ENCODE measurements at regions not wholly inside any gene's neighbourhood (a gene's known extent, or its start where the extent isn't known, plus 50 kb on each side); places are given as distances from the start of the nearest gene placed in this dataset.

DNA sequence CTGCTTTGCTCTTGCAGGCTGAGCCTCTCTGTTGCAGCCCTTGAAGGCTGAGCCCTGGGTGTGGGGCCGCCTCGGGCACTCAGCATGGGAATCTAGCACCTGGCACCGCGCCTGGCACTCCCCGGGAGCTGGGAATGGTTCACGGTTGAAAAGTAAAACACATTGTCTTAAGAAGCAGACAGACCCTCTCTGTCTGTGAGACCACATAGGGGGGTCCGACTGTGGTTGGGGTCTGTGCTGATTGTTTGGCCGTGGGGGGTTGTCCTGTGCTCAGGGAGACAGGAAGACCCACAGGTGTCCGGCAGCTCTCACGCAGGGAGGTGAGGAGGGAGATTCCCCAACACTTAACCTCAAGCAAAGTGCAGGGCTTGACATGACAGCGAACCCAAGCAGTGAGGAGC lies 64.8 kb downstream of the SOX1 start:
- Histone ChIP-seq H3K27me3 (no peaks in the 10 kb centered on the region), H3K36me3 (no peaks in the 10 kb centered on the region), H3K4me1 (no peaks in the 10 kb centered on the region), H3K27ac (no peak overlapping the region), H3K9ac (ENCODE audit: low read depth in 2 of 2, low read length in 2 of 2) (no peak overlapping the region), H3K4me3 (no peak overlapping the region), H3K9me3 (no peaks in the 10 kb centered on the region)
- DNase-seq: peak; percentile 31
- no peak for TF ChIP-seq CTCF (IDR thresholded peaks at IDR 0.05)
- intact Hi-C loops (cut with DNase I): no loop called here

DNA sequence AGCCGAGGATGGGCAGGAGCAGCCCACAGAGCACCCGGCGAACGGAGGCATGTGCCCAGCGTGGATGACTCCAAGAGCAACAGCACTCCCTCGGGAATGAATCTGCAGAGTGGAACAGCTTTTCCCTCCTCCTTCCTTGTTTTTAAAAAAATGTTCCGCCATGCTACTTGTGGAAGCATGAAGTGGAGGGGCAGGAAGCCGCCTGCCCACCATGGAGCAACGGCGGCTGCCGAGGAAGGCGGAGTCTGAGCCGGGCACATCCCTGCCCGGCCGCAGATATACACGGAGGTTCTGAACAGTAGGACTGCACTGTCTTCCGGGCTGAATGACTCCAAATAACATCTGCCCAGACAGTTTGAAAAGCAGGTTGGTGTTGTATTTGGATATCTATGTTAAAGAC lies 65.2 kb downstream of the SOX1 start:
- Histone ChIP-seq H3K4me3 (no peak overlapping the region), H3K27ac (no peak overlapping the region), H3K9ac (ENCODE audit: low read depth in 2 of 2, low read length in 2 of 2) (no peak overlapping the region), H3K36me3 (no peaks in the 10 kb centered on the region), H3K9me3 (no peaks in the 10 kb centered on the region), H3K27me3 (no peaks in the 10 kb centered on the region), H3K4me1 (no peaks in the 10 kb centered on the region)
- no peak for TF ChIP-seq CTCF (IDR thresholded peaks at IDR 0.05)
- intact Hi-C loops (cut with DNase I): no loop called here
- no peak for DNase-seq

- Histone ChIP-seq H3K36me3 (no peaks in the 10 kb centered on the region), H3K9me3 (no peaks in the 10 kb centered on the region), H3K27ac (no peak overlapping the region), H3K9ac (ENCODE audit: low read depth in 2 of 2, low read length in 2 of 2) (no peak overlapping the region), H3K4me1 (no peaks in the 10 kb centered on the region), H3K27me3 (no peaks in the 10 kb centered on the region), H3K4me3 (no peak overlapping the region)
- intact Hi-C loops (cut with DNase I): no loop called here
- TF ChIP-seq CTCF (IDR thresholded peaks at IDR 0.05): no peak
- no peak for DNase-seq
Measured at GRCh38 chr13:112132619-112133018, 65.7 kb downstream of the SOX1 start.

GRCh38 chr13:112133499-112134390 lies 66.8 kb downstream of the SOX1 start:
- H3K9me3 ChIP-seq: no peaks in the 10 kb centered on the region
- H3K9ac ChIP-seq (ENCODE audit: low read depth in 2 of 2, low read length in 2 of 2): no peak overlapping the region
- no peak overlapping the region for H3K27ac ChIP-seq
- no peaks in the 10 kb centered on the region for H3K27me3 ChIP-seq
- DNase-seq: no peak
- no peaks in the 10 kb centered on the region for H3K36me3 ChIP-seq
- no peak overlapping the region for H3K4me3 ChIP-seq
- TF ChIP-seq CTCF (IDR thresholded peaks at IDR 0.05): no peak
- intact Hi-C loops (cut with DNase I): no loop called here
- H3K4me1 ChIP-seq: no peaks in the 10 kb centered on the region

DNA sequence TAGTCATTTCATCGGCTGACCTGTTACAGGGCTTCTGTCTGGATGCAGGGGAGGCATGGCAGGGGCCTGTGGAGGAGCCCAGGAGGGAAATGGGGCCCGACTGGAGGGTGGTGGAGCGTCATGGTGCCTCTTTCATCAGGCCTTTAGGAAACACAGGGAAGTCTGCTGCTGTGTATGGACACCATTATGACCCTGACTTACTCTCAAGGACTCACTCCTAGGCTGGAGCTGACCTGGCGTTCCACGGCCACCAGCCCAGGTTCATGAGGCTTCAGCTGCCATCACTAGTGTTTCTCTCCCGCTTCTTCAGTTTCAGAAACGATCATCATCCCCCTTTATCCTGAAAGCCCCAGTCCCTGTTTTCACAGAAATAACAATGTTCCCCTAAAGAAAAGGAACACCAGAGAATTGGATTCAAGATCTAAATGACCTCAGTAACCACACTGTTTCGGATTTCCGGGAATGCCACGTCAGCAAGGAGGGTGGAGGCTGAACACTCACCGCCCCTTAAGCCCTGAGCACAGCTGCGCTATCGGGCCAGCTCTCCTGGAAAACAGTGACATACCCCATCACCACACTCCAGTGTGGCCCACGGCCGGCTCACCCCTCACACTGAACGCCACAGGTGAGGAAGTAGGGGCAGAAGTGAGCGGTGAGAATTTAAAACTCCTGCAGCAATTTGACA lies 67.6 kb downstream of the SOX1 start:
- Histone ChIP-seq H3K9ac (ENCODE audit: low read depth in 2 of 2, low read length in 2 of 2) (no peak overlapping the region), H3K4me1 (no peaks in the 10 kb centered on the region), H3K4me3 (no peak overlapping the region), H3K27me3 (no peaks in the 10 kb centered on the region), H3K9me3 (no peaks in the 10 kb centered on the region), H3K36me3 (no peaks in the 10 kb centered on the region), H3K27ac (no peak overlapping the region)
- no peak for DNase-seq
- intact Hi-C loops (cut with DNase I): no loop called here
- no peak for TF ChIP-seq CTCF (IDR thresholded peaks at IDR 0.05)
